Progenitor cell of endocrine pancreas (in vitro differentiated cells): ENCODE measurements at regions not wholly inside any gene's neighbourhood (a gene's known extent, or its start where the extent isn't known, plus 50 kb on each side); places are given as distances from the start of the nearest gene placed in this dataset.
A peak's percentile ranks its signal among the peaks of the same experiment; 100 is the strongest.

Source experiments
- DNase-seq: peaks from one replicate; pipeline ENCODE4 v3.0.0; 2021; ENCODE audit warnings: low spot score; ENCODE audit not compliant: unreplicated experiment
- H3K27ac Mint-ChIP-seq: 2 replicates; pipeline ENCODE4 v1.8.0; 2021; ENCODE audit warnings: mild to moderate bottlenecking, moderate library complexity, mixed read lengths
- H3K27me3 Mint-ChIP-seq: 2 replicates; pipeline ENCODE4 v1.8.0; 2021; ENCODE audit warnings: mixed read lengths
- H3K36me3 Mint-ChIP-seq: 2 replicates; pipeline ENCODE4 v1.8.0; 2022; ENCODE audit warnings: mixed read lengths; ENCODE audit not compliant: insufficient read depth
- H3K4me1 Mint-ChIP-seq: 2 replicates; pipeline ENCODE4 v1.8.0; 2021; ENCODE audit warnings: low read depth, mixed read lengths
- H3K4me3 Mint-ChIP-seq: 2 replicates; pipeline ENCODE4 v1.8.0; 2021; ENCODE audit warnings: low read depth, mild to moderate bottlenecking, moderate library complexity, mixed read lengths
- H3K9me3 Mint-ChIP-seq: 2 replicates; pipeline ENCODE4 v1.8.0; 2021; ENCODE audit warnings: low read depth, mixed read lengths
- CTCF ChIP-seq: fragments of 200-600 bp; sonication (generic); IDR thresholded peaks from one replicate; pipeline ENCODE4 v1.5.0; 2021; ENCODE audit warnings: antibody characterized with exemption, mild to moderate bottlenecking; ENCODE audit not compliant: unreplicated experiment

GRCh38 chr9:78921341-78921740 lies 624.4 kb downstream of the PSAT1 start:
- Mint-ChIP-seq H3K4me1 (peaks cover 4% of the 10 kb centered on the region), H3K9me3 (peaks cover 9% of the 10 kb centered on the region), H3K4me3 (no peak overlapping the region), H3K27me3 (no peaks in the 10 kb centered on the region), H3K36me3 (peaks cover 1% of the 10 kb centered on the region), H3K27ac (no peak overlapping the region)
- no peak for DNase-seq
- no peak for TF ChIP-seq CTCF

- Mint-ChIP-seq H3K4me3 (no peak overlapping the region), H3K9me3 (no peaks in the 10 kb centered on the region), H3K4me1 (peaks cover 11% of the 10 kb centered on the region), H3K27ac (no peak overlapping the region), H3K36me3 (no peaks in the 10 kb centered on the region), H3K27me3 (no peaks in the 10 kb centered on the region)
- TF ChIP-seq CTCF: no peak
- no peak for DNase-seq
Observed at GRCh38 chr9:78923966-78924659, 627.2 kb downstream of the PSAT1 start.

GRCh38 chr9:78927099-78927940 lies 630.4 kb downstream of the PSAT1 start:
- H3K27ac Mint-ChIP-seq: peak overlapping the region; percentile 50
- no peaks in the 10 kb centered on the region for H3K9me3 Mint-ChIP-seq
- H3K4me3 Mint-ChIP-seq: no peak overlapping the region
- H3K27me3 Mint-ChIP-seq: no peaks in the 10 kb centered on the region
- no peaks in the 10 kb centered on the region for H3K36me3 Mint-ChIP-seq
- TF ChIP-seq CTCF: no peak
- DNase-seq: no peak
- peaks cover 11% of the 10 kb centered on the region for H3K4me1 Mint-ChIP-seq

GRCh38 chr9:78928625-78929405 lies 631.9 kb downstream of the PSAT1 start:
- no peaks in the 10 kb centered on the region for H3K36me3 Mint-ChIP-seq
- no peaks in the 10 kb centered on the region for H3K27me3 Mint-ChIP-seq
- TF ChIP-seq CTCF: no peak
- no peak for DNase-seq
- no peak overlapping the region for H3K27ac Mint-ChIP-seq
- peaks cover 11% of the 10 kb centered on the region for H3K4me1 Mint-ChIP-seq
- H3K9me3 Mint-ChIP-seq: no peaks in the 10 kb centered on the region
- no peak overlapping the region for H3K4me3 Mint-ChIP-seq

GRCh38 chr9:78930281-78930680 lies 633.4 kb downstream of the PSAT1 start:
- H3K27ac Mint-ChIP-seq: no peak overlapping the region

More at GRCh38 chr9:78930281-78930680, 633.4 kb downstream of the PSAT1 start:
- peaks cover 7% of the 10 kb centered on the region for H3K4me1 Mint-ChIP-seq
- TF ChIP-seq CTCF: no peak
- no peak for DNase-seq
- H3K4me3 Mint-ChIP-seq: no peak overlapping the region
- H3K36me3 Mint-ChIP-seq: no peaks in the 10 kb centered on the region
- no peaks in the 10 kb centered on the region for H3K27me3 Mint-ChIP-seq
- no peaks in the 10 kb centered on the region for H3K9me3 Mint-ChIP-seq
